Chondrocyte (in vitro differentiated cells): ENCODE measurements at regions not wholly inside any gene's neighbourhood (a gene's known extent, or its start where the extent isn't known, plus 50 kb on each side); places are given as distances from the start of the nearest gene placed in this dataset.
A peak's percentile ranks its signal among the peaks of the same experiment; 100 is the strongest.

ENCODE experiments used
- DNase-seq: peaks from one replicate; pipeline ENCODE4 v3.0.0; 2021; ENCODE audit warnings: mixed read lengths, low spot score
- H3K27ac Mint-ChIP-seq: one replicate; pipeline ENCODE4 v1.8.0; 2021; ENCODE audit warnings: mild to moderate bottlenecking, moderate library complexity, mixed read lengths; ENCODE audit not compliant: unreplicated experiment
- H3K27me3 Mint-ChIP-seq: 2 replicates; pipeline ENCODE4 v1.8.0; 2021; ENCODE audit warnings: low read depth, mixed read lengths
- H3K36me3 Mint-ChIP-seq: 2 replicates; pipeline ENCODE4 v1.8.0; 2021; ENCODE audit warnings: low read depth, mixed read lengths
- H3K4me1 Mint-ChIP-seq: 2 replicates; pipeline ENCODE4 v1.8.0; 2021; ENCODE audit warnings: low read depth, mild to moderate bottlenecking, mixed read lengths
- H3K4me3 Mint-ChIP-seq: one replicate; pipeline ENCODE4 v1.8.0; 2021; ENCODE audit warnings: mild to moderate bottlenecking, moderate library complexity, mixed read lengths; ENCODE audit not compliant: unreplicated experiment
- H3K9me3 Mint-ChIP-seq: 2 replicates; pipeline ENCODE4 v1.8.0; 2021; ENCODE audit warnings: low read depth, mixed read lengths
- TF ChIP-seq, protein P1 (sequence below): fragments of 200-600 bp; sonication (generic); IDR thresholded peaks from 2 replicates; pipeline ENCODE4 v1.5.0; 2021; ENCODE audit warnings: antibody characterized with exemption, mild to moderate bottlenecking, moderate library complexity

DNA sequence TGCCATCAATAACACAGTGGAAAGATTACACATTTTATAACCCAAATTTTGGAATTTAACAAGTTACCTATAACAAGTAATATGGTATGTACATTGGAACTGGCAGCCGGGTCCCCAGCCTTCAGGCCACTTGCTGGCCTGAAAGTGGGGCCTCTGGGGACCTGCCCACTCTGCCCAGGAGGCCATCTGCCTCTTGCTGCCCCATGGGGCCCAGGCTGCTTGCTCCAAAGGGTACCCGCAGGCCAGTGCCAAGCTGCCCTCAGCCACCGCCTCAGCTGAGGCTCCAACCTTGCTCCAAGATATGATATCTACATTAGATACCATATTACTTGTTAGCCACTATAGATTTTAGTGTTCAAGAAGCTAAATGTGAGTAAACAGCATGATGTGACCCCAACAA, 120.8 kb upstream of the TMEFF2 start:
- H3K27me3 Mint-ChIP-seq, result no peaks in the 10 kb centered on the region
- H3K27ac Mint-ChIP-seq, result no peak overlapping the region
- no peaks in the 10 kb centered on the region for H3K36me3 Mint-ChIP-seq
- H3K4me1 Mint-ChIP-seq, result no peaks in the 10 kb centered on the region
- no peak for DNase-seq
- H3K4me3 Mint-ChIP-seq, result no peak overlapping the region
- peaks cover 7% of the 10 kb centered on the region for H3K9me3 Mint-ChIP-seq
- TF ChIP-seq, protein P1, sequence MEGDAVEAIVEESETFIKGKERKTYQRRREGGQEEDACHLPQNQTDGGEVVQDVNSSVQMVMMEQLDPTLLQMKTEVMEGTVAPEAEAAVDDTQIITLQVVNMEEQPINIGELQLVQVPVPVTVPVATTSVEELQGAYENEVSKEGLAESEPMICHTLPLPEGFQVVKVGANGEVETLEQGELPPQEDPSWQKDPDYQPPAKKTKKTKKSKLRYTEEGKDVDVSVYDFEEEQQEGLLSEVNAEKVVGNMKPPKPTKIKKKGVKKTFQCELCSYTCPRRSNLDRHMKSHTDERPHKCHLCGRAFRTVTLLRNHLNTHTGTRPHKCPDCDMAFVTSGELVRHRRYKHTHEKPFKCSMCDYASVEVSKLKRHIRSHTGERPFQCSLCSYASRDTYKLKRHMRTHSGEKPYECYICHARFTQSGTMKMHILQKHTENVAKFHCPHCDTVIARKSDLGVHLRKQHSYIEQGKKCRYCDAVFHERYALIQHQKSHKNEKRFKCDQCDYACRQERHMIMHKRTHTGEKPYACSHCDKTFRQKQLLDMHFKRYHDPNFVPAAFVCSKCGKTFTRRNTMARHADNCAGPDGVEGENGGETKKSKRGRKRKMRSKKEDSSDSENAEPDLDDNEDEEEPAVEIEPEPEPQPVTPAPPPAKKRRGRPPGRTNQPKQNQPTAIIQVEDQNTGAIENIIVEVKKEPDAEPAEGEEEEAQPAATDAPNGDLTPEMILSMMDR, result no peak

DNA sequence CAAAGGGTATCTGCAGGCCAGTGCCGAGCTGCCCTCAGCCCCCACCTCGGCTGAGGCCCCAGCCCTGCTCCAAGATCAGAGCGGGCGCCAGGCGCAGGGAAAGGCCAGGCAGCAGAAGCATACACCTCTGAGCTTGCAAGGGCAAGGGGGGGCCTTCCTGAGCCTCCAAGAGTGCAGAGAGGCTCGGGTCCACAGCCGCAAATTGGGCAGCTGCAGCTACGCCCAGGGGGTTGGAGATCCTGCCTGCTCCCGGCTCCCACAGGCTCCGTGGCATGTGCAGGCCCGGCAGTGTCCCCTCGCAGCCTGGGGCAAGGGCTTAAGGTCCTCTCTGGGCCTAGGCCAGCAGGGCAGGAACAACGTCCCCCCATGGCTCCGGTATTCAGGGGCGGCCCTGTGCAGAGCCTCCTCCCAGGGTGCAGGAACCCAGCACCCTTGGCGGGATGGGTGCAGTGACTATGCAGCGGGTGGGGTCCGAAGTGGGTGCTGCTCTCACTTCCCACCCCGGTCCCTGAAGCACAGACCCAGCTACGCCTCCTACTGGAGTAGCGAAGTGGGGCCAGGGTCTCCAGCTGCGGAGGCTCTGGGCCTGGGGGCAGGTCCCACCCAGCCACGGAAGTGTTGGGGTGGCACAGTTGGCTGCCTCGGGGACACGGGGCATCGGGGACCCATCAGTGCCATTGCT, 120.2 kb upstream of the TMEFF2 start:
- H3K27ac Mint-ChIP-seq, result no peak overlapping the region
- no peaks in the 10 kb centered on the region for H3K4me1 Mint-ChIP-seq
- H3K9me3 Mint-ChIP-seq, result peaks cover 7% of the 10 kb centered on the region
- no peaks in the 10 kb centered on the region for H3K36me3 Mint-ChIP-seq
- no peaks in the 10 kb centered on the region for H3K27me3 Mint-ChIP-seq
- TF ChIP-seq, protein P1, result no peak
- DNase-seq, result peak; percentile 92
- H3K4me3 Mint-ChIP-seq, result no peak overlapping the region

DNA sequence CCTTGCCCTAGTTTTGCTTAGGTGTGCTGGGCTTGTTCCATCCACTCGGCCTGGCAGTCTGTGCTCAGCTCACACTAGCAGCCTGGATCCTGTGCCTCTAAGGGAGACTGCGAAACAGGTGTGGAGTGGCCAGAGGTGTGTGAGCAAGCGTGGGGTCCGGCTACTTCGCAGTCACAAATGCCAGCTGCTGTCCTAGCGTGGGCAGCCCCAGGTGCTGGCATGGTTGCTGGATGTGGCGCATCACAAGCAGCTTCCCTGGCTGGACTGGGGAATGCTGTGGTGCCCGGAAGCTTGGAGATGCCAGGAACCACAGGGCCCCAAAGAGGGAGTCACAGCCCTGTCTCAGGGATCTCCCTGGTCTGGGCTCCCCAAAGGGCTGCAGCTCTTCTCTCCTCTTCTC, 119.0 kb upstream of the TMEFF2 start:
- TF ChIP-seq, protein P1, result no peak
- peak; percentile 53 for DNase-seq
- no peaks in the 10 kb centered on the region for H3K4me1 Mint-ChIP-seq
- H3K27ac Mint-ChIP-seq, result no peak overlapping the region
- H3K9me3 Mint-ChIP-seq, result peaks cover 7% of the 10 kb centered on the region
- no peaks in the 10 kb centered on the region for H3K36me3 Mint-ChIP-seq
- H3K27me3 Mint-ChIP-seq, result no peaks in the 10 kb centered on the region
- H3K4me3 Mint-ChIP-seq, result no peak overlapping the region

DNA sequence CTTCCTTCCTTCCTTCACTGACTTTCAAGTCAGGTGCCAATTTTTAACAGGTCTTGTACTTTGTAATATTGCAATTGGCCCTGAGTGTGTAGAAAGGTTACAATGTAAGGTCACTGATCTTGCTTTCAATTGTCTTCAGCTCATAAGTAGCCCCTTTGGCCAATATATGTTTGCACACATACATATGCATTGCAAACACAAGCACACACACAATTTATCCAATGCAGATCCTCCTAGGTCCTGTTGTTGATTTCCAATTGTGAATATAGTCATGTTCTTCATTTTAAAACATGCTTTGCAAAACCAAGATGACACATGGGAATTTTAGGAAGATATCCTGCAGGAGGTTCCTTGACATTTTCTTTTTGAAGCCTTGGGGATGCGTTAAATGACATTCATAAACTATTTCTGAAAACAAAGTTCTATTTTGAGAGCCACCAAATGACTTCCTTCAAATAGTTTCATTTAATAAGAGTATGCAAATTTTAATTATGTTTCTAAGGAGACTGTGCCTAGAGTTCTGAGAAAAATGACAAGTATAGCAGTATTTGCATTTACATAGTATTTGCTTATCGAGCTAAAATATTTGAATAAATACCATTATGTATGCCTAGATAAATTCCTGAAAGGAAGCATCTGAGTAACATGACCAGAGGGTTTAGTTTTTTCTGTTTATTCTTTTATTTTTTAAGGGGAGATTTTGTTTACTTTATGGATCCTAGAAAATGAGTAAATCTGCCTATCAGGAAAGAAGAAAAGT, 117.1 kb upstream of the TMEFF2 start:
- no peaks in the 10 kb centered on the region for H3K4me1 Mint-ChIP-seq
- no peaks in the 10 kb centered on the region for H3K27me3 Mint-ChIP-seq
- DNase-seq, result no peak
- no peaks in the 10 kb centered on the region for H3K36me3 Mint-ChIP-seq
- H3K9me3 Mint-ChIP-seq, result peaks cover 7% of the 10 kb centered on the region
- no peak overlapping the region for H3K27ac Mint-ChIP-seq
- TF ChIP-seq, protein P1, result no peak
- H3K4me3 Mint-ChIP-seq, result no peak overlapping the region

DNA sequence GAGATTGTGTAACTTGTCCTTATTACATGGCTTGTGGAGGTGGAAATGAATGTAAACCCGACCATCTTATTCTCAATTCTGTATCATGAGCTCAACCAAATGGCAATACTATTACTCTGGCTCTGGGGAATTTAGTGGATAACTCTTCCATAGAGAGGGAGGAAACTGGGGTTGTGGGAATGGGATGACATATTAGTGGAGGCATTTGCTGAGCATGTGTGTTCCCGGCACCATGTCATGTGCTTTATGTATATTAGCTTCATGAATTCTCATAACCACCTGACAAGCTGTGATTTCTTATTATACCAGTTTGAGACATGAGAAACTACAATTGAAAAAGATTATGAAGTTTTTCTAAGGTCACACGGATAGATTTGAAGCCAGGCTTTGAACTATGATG, 112.8 kb upstream of the TMEFF2 start:
- no peak for DNase-seq
- H3K27ac Mint-ChIP-seq, result no peak overlapping the region
- no peak overlapping the region for H3K4me3 Mint-ChIP-seq
- H3K4me1 Mint-ChIP-seq, result no peaks in the 10 kb centered on the region
- no peaks in the 10 kb centered on the region for H3K36me3 Mint-ChIP-seq
- H3K27me3 Mint-ChIP-seq, result no peaks in the 10 kb centered on the region
- TF ChIP-seq, protein P1, result no peak
- H3K9me3 Mint-ChIP-seq, result no peaks in the 10 kb centered on the region
